ENCODE measurements at regions not wholly inside any gene's neighbourhood (a gene's known extent, or its start where the extent isn't known, plus 50 kb on each side); places are given as distances from the start of the nearest gene placed in this dataset.
"Not testable (repeated sequence)": the region's sequence is repeated elsewhere in the genome, so short reads cannot be mapped to it uniquely, and the experiment has no call there.

DNA sequence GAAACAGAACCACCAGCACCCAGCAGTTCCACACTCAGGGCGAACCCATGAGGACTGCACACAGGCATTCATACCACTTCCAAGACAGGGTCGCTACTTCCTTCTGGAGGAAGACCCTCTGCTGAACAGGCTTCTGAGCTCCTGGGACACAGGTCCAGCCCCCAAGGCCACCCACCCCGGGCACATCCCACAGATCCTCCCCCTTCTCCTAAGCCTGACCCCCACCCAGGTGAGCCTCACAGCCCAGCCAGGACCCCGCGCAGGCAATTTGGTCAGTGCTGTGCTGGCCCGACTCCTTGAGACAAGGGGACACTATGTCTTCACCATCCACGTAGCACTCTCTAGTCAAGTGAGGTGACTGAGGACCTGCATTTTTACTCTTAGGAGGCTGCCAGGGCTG, 5382.7 kb upstream of the TPTE start:
- not testable (repeated sequence) for DNase-seq

DNA sequence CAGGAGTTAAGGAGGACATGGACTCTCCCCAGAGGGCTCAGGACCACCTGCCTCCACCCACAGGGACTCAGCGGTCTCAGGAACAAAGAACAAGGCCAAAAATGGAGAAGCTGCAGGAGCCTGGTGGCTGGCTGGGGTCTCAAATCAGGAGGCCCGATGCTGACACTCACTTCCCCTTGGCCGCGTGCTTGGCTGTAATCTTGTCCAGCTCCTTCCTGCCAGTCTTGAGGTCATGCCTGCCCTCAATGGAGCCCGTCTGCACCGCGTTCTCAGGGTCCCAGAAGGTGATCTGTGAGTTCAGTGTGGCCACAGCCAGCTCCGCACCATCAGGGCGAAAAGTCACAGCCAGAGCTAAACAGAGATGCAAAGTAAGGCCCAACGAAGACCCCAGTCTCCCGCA, 5381.9 kb upstream of the TPTE start:
- DNase-seq = not testable (repeated sequence)

DNA sequence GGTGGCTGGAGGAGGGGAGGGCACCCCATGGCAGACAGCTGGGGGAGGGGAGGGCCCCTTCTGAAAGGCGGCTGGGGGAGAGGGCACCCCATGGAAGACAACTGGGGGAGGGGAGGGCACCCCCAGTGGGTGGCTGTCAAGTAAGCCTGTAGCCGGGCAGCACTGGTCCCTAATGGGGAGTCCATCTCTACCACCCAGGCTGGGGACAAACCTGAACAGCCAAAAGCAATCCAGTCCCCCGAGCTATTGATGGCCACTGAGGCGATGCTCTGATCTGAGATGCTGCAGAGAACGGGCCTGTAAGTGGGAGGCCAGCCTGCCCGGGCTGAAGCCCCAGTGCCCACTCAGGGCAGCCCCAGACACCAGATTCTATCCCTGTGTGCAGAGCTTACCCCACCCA, 5378.4 kb upstream of the TPTE start:
- DNase-seq = not testable (repeated sequence)

DNA sequence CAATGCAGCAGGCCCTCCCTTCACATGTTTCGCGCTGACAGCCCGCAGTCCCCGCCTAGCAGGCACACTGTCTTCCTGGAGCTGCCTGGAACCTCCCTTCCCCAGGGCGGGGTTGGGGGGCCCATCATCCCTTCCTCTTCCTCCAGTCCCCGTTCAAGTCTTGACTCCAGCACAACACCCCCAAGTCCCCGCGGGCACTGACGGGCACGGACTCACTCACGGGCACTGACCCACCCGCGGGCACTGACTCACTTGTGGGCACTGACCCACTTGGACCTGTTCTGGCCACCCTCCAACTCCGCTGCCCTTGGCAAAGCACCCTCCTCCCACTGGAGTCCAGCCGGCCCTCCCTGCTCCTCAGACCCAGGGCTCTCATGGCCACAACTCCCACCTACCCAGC, 5376.7 kb upstream of the TPTE start:
- DNase-seq = not testable (repeated sequence)

DNA sequence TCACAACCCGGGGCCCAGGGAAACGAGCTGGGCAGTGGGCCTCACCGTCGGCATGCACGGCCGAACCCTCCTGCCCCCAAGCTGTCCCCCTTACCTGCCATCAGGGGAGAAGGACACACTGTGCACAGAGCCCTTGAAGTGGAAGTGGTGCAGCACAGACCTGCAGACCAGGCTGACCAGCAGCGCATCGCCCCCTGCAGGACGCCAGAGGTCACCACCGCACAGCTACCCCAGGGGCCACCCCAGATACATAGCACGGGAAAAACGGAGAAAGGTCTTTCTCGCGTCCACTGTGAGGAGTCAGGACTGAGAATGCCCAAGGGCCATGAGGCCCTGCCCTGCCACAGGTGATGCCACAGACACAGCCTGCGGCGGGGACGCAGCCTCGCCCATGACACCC, 5373.7 kb upstream of the TPTE start:
- DNase-seq = not testable (repeated sequence)

DNA sequence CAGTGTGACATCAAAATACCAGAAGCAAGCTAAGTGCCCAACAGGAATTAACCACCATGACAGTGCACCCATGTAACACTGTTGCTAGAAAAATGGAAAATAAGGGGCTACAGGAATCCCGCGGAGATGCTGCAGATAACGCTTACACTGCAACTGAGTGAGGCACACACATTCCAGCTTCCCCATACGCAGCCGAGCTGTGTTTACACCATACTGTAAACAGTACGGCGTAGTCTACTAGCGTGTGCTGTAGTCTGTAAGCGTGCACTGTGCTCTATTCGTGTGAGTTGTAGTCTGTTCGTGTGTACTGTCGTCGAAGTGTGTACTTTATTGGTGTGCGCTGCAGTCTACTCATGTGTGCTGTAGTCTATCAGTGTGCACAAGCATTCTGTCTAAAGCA, 5372.2 kb upstream of the TPTE start:
- not testable (repeated sequence) for DNase-seq

DNA sequence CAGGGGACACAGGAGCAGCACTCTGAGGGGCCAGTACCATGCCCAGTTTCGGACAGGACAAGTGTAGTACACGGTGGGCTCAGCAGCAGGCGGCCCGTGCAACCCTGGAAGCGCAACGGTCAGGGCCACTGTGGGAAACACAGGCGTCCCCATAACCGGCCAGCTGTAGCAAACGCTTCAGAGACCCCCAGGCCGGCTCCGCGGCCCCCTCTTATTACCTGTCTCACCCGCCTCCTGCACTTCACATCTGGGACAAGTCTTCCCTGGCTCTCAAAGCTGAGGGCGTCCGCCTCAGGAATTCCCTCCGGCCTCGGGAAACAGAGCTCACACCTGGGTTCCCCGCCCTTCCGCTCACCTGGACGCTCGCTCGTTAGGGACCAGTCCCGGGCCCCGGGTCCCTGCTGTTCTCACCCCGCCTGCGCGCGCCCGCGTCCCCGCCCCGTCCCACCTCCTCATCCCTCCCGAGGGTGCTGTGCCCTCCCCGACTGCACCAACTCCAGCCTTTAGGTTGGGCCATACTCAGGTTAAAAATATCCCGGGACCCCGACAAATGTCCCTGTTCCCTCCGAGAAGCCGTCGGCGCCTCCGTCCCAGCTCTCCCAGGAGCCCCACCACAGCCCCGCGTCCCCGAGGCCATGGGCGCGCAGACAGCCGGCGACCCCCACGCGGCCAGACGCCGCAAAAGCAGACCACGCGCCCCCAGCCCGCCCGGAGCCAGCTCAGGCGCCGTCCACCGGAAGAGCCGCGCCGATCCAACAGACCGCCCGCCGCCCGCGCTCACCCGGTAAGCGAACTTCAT, 5367.3 kb upstream of the TPTE start:
- not testable (repeated sequence) for DNase-seq

DNA sequence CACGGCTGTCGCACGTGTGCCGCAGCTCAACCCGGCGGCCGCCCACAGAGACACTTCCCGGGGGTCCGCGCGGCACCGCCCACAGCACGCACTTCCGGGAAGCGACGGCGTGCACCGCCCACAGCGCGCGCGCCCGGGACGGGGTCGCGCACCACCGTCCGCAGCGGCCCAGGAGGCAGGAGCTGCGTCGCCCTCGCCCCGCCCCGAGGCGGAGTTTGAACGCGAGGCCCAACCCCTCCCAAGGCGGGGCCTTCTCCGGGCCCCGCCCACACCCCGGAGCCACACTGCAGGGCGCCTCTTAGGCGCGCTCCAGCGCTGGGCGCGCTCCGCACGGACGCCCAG, 5366.8 kb upstream of the TPTE start:
- peak; percentile 79 for DNase-seq

DNA sequence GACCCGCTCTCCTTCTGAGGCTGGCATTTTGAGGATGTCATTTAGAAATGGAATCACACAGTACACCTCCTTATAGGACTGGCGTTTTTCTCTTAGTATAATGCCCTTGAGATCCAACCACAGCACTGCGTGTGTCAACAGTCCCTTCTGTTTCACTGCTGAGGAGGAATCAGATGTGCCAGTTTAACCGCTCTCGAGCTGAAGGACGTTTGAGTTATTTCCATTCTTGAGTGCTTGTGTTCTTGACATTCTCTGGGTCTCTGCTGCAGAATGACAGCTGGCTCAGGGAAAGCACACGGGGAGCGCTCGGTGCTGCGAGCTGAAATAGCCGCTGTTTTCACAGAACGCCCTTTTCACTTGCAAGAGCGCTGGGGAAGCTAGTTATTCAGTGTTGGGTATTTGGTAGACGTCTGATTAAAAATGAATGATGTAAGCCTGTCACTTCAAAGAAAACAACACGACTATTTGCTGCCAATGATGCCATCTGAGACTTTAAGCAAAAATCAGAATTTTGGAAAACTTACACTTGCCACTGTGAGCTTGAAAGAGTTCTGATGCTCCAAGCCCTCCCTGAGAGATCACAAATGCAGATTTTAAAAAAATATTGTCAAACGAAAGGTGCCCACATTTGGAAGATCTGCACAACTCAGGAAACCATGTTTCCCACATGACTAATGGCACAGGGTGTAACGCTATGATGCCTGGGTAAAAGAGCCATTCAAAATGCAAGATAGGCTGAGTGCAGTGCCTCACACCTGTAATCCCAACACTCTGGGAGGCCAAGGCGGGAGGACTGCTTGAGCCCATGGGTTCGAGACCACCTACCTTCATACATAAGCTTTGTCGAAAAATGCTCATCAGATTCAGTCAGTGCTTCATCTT, 5358.4 kb upstream of the TPTE start:
- not testable (repeated sequence) for DNase-seq

DNA sequence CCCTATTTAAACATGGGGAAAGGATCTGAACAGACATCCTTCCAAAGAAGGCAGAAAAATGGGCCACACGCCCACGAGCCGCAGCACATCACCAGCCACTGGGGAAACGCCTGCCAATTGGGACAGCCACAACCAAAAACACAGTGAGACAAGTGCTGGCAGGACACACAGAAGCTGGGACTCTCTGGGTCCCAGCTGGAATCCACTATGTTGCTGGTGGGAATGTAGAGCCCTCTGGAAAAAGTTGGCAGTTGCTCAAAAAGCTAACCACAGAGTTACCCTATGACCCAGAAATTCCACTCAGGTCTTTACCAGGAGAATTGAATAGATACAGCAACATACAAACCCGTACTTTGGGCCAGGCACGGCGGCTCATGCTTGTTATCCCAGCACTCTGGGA, 5355.6 kb upstream of the TPTE start:
- DNase-seq = not testable (repeated sequence)
